T follicular helper cell (primary cell): ENCODE measurements at regions not wholly inside any gene's neighbourhood (a gene's known extent, or its start where the extent isn't known, plus 50 kb on each side); places are given as distances from the start of the nearest gene placed in this dataset.

ENCODE experiments used
- DNase-seq: peaks from one replicate; pipeline ENCODE4 v3.0.0-alpha.2; 2020; ENCODE audit warnings: low read depth

DNA sequence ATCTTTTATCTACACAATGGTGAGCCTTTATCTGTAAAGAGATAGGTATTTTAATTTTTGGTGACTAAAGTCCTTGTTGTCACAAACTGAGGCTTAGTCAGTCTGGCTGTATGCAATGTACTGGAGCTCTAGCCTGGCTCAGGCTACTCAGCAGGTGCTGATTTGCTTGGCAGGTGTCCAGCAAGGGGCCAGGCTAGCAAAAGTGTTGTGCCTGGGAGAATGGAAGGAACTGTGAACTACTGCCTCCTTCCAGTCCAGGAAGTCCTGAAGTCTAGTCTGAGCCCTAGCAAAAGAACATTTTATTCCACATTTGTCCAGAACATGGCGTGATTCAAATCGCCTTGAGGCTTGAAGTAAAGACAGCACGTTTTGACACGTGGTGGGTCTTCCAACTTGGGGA is 260.5 kb downstream of the CCDC85A start:
- DNase-seq = no peak

DNA sequence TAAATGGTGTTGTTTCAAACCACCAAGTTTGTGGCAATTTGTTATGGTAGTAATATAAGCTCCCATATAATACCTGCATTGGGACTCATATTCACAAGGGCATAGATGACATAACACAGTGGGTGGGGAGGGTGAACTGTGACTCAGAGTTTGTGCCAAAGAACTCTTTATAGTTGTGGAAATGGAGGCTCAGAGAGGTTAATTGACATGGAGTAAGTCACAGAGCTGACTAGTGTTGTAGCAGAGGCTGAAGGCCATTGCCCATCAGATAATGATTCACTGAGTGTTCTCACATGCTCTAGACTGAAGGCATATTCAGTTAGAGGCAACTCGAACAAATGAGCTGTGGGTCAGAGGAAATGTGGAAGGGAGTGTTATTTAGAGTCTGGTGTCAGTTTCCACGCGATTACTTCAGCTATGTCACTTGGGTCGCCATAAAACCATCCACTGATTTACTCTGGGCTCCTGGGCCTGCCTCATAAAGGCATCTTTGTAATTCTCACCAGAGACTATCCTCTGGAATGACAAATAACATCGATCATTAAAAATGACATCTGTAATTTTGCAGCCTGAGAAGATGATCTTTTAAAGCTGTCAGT is 264.7 kb downstream of the CCDC85A start:
- no peak for DNase-seq

DNA sequence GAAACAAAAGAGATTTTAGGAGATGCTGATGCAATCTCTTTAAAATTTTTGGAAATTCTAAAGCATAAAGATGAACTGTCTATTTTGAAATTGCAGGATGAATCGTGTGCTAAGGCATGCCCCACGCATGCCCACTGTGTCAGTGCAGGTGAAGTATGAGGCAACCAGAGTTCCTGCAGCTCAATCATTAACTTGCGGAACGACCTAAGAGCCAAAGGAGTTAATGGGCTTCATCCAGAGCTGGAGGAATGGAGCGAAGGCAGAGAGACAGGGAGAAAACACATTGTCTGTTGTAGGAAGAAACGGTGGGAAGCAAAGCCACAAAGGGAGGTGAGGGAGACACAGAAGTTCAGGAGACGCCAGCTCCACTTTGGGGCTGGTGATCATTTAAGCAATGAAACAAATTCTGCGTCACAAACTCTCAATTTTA is 265.2 kb downstream of the CCDC85A start:
- DNase-seq = no peak

DNA sequence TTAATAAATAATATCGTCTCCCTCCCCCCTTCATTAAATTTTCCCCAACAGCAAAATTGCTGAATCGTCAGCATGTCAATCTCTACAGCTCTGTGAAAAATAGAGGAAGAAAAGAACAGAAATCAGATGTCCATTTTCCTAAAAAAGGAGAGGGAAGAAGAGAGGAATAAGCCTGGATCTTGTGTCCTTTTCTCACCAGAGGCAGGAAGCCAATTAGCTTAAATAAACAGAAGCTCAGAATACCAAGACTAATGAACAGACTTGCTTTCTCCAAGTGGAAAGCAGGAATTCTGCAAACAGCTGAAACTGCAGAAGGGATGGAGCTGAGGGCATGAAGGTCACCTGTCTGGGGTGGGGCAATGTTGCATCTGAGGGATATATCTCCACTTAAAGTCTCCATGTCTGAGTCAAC is 265.7 kb downstream of the CCDC85A start:
- no peak for DNase-seq

DNA sequence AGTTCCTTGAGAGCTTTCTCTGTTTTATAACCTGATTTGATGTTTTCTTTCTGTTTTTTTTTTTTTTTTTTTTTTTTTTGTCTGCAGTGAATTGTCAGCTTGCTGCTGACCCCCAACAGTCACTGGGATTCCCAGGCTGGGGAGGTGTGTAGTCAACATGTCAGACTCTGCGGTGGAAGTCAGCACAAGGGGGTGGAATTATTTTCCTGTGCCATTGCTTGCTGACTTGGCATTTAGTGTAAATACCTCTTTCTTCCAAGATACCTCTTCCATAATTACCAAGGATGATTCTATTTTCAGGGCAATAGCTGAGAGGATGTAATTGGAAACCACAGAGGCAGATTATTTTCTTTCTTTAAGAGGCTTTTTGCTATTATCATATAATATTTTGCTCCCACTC is 266.3 kb downstream of the CCDC85A start:
- DNase-seq = no peak

DNA sequence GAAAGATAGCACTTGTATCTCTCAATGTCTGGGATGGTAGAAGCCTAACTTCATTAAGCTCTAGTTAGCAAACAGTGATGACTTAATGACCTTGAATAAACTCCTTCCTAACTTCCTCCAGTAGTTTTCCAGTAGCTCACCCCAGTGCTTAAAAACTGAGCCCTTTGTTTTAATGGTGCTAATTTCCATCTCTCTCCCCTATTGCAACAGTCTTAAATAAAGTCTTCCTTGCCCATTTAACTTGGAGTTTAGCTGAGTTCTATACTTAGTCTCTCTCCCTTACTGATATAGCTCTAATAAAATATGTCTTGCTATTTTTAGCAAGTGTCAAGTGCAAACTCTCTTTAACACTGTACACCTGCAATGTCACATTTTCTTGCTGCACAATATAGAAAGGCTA is 267.0 kb downstream of the CCDC85A start:
- DNase-seq = no peak

DNA sequence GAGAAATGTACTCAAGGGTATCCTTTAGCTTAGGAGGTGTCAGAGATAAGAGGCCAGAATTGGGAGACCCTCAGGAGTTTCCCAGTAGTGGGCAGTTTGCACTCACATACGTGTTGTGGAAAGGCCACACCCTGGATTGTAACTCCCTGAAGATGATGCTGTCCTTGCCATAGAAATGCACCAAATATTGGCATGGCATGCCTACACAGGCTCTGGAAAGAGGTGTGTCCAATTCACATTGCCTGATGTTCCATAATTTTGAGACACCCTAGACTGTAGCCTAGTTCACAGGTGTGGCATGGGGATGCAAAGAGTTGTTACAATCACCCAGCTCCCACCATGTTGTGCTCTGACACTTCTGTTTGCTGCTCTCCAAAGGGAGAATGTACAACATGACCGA is 271.9 kb downstream of the CCDC85A start:
- no peak for DNase-seq

DNA sequence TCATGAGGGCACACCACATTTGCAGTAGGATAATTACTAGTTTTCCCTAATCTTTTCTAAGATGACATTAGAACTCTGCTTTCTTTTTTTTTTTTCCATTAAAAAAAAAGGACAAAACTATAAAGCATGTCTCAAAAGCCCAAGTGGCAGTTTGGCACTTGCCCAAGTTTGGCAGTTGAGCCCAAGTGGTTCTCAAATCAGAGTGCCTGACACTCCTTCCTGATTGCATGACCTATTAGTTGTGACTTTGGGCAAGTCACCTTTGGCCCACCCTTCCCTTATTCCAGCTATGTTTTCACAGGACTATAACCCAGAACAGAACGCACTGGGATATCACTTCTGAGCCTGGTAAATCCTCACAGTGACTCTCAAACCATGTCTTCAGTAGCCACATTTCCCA is 273.0 kb downstream of the CCDC85A start:
- no peak for DNase-seq

DNA sequence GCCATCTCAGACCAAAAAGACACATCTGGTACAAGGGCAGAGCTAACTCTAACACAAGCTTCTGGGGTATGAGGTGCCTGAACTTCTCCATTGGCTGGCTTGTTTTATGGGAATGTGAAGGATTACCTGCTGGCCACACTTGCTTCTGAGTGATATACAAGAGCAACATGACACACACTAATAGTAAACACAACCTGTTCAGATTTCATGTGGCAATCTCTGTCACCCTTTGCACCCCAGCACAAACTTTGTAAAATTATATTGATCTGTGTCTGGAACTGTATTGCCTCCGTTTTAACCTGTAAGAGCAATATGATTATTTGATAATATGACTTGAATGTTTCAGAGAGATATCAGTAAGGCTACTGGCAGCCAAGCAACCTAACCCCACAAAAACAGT is 276.7 kb downstream of the CCDC85A start:
- DNase-seq = no peak

DNA sequence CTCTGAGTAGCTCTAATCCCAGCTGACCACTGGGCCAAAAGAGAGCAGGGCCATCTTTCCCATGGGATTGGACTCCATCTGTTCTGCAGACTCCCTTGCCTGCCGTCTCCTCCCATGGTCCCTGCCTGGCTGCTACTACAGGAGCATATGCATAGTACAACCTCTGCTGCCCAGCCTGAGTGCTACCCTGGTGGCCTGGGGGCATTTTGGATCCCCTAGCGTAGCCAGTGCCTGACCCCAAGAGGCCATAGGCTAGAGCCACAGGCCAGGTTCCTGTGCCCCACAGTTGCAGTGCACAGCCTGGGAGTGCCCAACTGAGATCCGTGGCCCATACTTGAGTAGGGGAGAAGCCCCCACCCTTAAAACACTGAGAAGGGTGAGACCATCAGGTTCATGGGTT is 280.3 kb downstream of the CCDC85A start:
- no peak for DNase-seq

DNA sequence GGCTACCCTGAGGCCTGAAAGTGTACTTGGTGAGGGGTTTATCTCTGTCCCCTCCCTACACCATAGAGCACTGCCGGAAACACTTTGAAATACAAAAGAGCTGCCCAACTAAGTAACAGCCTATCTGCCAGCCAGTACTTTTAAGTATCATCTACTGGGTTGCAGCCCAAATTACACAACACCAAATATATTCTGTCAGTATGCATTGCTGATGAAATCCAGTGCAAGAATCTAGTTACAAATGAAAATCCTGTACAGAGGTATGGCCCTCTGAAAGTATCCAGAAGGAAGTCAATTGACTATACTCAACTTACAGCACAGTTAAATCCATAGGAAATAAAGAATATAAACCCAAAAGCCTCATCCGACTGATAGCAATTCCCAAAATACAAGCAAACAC is 280.8 kb downstream of the CCDC85A start:
- DNase-seq = no peak

DNA sequence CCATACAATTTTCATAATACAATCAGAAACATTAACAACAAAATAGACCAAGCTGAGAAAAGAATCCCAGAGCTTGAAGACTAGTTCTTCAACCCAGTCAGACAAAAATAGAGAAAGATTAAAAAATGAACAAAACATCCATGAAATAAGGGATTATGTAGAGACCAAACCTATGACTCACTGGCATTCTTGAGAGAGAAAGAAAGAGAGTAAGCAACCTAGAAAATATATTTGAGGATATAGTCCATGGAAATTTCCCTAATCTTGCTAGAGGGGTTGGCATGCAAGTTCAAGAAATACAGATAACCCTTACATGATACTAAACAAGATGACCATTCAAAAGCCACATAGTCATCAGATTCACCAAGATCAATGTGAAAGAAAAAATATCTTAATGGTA is 281.7 kb downstream of the CCDC85A start:
- no peak for DNase-seq

DNA sequence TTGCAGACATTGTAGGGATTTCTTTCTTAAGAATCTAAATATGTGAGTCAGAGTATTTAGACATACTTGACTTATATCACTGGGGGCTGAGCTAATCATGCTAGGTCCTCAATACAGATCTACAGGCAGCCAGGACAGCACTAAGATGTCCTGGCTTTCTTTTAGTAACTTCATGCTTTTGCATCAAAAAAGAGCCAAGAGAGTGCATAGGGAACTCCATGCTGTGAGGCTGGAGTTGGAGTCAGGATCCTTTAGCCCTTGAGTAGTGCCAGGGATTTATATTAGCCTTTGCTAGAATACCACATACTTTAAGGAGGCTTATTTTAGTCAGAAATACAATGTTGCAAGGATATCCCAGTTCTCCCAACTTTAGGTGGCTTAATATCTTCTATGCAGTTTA is 289.7 kb downstream of the CCDC85A start:
- no peak for DNase-seq

DNA sequence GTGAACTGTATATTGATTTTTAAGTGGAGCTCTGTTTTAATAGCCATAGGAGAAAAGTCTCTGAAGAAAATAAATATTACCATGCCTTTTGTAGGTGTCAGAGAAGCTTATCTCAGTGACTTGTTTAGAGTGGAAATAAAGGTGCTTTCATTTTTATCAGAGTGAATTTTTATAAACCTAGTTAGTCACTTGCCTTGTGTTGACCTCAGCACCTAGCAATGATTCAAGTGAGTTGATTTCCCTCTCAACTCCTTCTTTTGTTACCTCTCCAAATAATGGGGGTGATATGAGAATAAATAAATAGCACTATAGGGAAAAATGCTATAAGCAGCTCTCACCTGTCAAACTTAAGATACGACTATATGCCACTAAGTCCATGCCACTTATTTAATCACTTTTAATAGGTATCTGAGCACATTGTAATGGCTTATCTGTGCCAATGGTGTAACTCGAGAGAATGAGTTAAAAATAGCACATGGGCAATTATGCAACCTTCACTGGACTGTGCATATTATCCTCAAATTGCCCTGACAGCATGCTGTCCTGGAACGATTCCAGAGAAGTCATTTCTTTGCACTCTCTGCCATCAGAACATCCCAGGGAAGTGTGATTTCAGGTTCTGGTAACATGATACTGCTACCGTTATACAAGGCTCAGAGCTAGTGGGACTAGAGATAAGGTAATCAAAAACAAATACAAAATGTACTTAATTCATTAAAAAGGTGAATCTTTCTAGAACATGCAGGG is 290.8 kb downstream of the CCDC85A start:
- no peak for DNase-seq

DNA sequence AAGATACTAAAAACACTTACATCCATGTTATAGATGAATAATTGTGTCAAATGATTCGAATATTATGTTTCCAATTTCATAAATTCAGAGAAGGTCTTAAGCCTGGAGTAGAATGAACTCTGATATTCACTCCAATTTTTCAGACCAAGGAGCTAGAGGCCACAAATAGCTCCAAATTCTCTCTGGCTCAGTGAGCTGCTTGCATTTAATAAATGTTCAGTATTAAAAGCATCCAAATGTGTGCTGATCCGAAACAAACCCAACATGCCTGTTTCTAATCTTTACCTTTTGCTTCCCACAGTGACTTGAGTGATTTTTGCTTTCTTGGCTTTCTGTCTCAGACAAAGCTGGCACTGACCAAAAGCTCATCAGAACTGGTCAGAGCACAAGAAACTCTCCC is 291.4 kb downstream of the CCDC85A start:
- DNase-seq = no peak

DNA sequence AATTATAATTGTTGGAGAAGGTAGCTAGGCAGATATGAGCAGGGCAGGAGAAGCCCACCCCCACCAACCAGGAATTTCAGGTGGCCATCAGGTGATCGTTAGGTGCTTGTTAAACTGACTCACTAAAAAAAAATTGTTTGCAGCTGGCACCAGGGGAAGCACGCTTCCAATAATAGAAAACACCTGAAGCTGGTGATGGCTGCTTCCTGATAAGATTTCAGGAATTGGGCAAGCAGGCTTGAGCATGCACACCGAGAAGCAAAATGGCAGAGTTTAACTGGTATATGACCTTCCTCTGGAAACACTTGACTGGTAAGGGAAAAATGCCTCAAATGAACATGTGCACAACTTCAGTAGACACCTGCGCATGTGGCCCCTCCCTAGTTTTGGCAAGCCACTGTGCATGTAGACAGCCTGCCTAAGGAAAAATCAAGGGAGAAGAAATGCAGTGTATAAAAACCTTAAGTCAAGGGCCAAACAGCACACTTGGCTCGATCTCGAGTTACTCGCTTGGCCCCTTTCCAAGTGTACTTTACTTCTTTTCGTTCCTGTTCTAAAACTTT is 292.8 kb downstream of the CCDC85A start:
- no peak for DNase-seq

DNA sequence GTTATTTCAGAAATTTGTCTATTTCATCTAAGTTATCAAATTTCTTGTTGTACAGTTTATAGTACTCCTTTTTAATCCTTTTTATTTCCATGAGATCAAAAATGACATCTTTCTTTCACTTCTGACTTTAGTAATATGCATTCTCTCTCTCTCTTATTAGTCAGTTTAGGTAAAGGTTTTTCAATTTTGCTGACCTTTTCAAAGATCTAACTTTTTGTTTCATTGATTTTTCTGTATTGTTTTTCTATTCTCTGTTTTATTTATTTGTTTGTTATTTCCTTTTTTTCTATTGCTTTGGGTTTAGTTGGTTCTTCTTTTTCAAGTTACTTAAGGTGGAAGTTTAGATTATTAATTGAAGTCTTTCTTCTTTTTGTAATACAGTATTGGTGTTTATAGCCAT is 294.2 kb downstream of the CCDC85A start:
- no peak for DNase-seq

DNA sequence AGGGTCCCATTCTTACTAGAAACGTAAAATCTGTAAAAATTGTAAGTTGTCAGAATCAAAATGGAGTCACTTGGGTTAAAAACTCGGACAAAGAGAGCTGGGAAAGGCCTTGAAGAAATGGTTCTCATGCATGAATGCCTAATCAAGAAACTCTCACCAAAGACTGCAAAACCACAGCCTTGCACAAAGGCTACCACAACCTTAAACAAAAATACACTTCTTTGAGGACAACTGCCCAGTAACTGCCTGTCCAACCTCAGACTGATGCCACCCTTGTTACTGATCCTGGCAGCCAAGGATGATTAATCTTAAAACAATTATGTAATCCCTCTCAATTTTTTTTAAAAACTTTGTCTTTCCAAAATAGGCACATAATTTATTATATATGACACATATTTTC is 299.3 kb downstream of the CCDC85A start:
- no peak for DNase-seq

DNA sequence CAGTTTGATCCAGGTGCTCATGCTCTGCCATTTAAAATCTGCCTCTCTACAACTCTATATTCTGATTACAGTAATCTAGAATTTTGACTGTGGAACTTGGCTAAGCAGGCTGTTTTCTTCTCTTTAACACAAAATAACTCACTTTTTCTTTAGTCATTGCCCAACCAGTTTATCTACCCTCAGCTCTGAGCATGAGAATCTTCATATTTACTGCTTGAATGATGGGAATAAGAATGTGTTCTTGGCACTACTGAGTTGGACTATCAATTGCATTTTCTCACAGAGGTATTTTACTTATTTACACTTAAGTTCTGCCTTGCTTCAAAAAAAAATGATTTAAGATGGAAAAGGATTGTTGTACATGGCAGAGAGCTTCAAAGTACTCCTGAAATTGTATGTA is 301.1 kb downstream of the CCDC85A start:
- DNase-seq = no peak

DNA sequence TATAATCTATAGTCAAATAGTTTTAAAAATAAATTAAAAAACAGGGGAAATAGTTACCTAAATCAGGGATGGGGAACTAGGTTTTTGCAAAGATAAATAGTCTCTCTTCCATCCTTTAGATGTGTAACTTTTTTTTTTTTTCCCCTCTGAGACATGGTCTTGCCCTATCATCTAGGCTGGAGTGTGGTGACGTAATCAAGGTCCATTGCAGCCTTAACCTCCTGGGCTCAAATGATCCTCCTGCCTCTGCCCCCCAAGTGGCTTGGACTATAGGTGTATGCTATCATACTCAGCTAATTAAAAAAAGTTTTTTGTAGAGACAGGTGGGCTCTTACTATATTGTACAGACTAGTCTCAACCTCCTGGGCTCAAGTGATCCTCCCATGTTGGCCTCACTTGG is 316.5 kb downstream of the CCDC85A start:
- DNase-seq = no peak

DNA sequence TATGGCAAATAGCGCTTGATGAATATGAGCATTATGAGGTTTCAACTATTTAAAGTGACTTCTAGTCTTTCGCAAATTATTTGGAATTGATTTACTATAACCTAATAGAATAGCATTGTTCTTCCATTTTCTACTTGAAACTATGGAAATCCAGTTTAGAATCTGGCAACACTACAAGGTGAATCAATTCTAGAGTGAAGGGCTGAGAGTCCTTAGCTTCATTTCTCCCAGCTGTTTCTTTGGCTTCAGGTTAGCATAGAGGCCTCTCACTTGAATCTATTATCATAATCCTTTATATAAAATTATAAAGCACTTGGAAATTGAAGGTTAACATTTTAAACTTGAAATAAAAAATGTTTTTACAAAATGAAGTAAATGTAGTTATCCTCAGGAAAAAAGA is 318.8 kb downstream of the CCDC85A start:
- DNase-seq = no peak

DNA sequence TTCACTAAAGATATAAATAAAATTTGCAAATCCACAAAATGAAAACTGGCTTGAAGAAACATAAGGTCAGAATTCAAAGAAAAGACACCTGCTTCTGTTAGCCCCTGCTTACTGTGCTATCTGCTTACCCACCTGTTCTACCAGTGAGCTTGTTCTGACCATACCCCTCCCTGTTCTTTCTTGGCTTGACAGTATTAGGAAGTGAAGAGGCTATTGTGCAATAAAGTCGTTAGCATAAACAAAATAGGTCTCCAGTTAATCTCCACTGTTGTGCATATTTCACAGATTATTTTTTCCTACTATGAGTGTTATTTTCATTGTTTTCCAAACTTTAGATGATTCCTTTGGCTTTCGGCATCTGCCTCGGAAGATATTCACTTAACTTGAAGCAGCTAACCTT is 322.1 kb downstream of the CCDC85A start:
- no peak for DNase-seq

DNA sequence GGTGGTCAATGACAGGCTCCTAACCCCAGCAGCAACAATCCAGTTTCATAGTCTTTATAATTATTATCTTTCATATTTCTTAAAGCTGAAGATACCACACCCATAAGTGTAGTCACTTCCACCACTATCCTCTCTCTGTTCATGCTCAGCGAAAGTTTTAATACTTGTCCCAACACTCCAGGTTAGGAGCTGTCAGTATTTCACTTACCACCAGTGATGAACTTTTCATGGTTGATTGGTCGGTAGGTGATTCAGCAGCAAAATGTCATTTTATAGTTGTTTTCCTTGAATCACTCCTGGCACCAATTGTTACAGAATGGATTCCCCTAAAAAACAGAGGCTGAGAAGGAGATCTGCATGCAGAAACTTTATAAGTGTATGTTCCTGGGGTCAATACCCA is 324.9 kb downstream of the CCDC85A start:
- DNase-seq = no peak

DNA sequence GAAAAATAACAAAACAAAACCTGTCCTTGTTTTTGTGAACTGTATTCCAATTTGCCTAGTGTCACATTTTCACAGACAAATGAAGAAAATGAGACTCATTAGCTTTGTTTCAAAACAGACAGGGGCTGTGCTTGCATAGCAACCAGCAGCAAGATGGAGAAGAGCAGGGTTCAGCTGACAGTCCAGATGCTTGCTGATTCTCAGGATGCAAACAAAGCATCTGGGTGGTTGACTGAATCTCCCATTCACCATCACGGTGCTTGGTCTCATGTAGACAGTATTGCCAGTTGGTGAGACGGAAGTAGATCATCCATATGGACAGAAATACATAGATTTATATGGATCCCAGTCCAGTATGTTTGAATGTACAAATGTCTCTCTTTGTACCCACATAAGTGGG is 326.8 kb downstream of the CCDC85A start:
- no peak for DNase-seq
